B cell (primary cell): ENCODE measurements at regions not wholly inside any gene's neighbourhood (a gene's known extent, or its start where the extent isn't known, plus 50 kb on each side); places are given as distances from the start of the nearest gene placed in this dataset.

Experiments
- ATAC-seq: fragments of 200-7000 bp; cut with Tn5 transposase; one replicate; pipeline ENCODE4 v1.10.0; 2021; ENCODE audit warnings: low read depth, mild to moderate bottlenecking, moderate number of reproducible peaks, moderate library complexity
- CTCF ChIA-PET: fragments of 350-600 bp; sonication (Branson Sonifier 250); formaldehyde crosslinking; loops from one replicate; lab custom pipeline; 2021; ENCODE audit warnings: antibody characterized with exemption, inconsistent platforms; lab: Charles Lee
- POLR2A ChIA-PET: fragments of 350-600 bp; sonication (Branson Sonifier 250); formaldehyde crosslinking; loops from one replicate; lab custom pipeline; 2021; ENCODE audit warnings: antibody characterized with exemption; lab: Charles Lee
- DNase-seq: peaks from one replicate; pipeline ENCODE4 v3.0.0; 2013
- H2AFZ ChIP-seq: 2 replicates; pipeline ENCODE4 v1.6.1; 2012; ENCODE audit warnings: mild to moderate bottlenecking, low read depth, low read length; ENCODE audit not compliant: insufficient read depth, poor library complexity, severe bottlenecking
- H3K27ac ChIP-seq, 2 donors: 1 replicate in 1 of 2; 2 replicates in 1 of 2; pipeline ENCODE4 v1.5.1; 2012 to 2013; ENCODE audit warnings: low read length in 2 of 2, mild to moderate bottlenecking in 2 of 2, moderate library complexity in 1 of 2
- H3K27me3 ChIP-seq, 4 experiments: fragments of 200-600 bp in 1 of 4; sonication (generic) in 1 of 4; replicated peaks in 1 of 4; 1 replicate in 2 of 4; 2 replicates in 2 of 4; pipeline versions ENCODE4 v1.6.1 to v1.7.0; 2013 to 2016; ENCODE audit warnings: low read length in 3 of 4, mild to moderate bottlenecking in 2 of 4, mixed read lengths in 1 of 4, moderate library complexity in 1 of 4; ENCODE audit not compliant: insufficient read depth in 4 of 4, control insufficient read depth in 3 of 4; ENCODE audit errors: control extremely low read depth in 1 of 4
- H3K36me3 ChIP-seq, 2 experiments: replicated peaks in 1 of 2; 1 replicate in 1 of 2; 2 replicates in 1 of 2; pipeline versions ENCODE4 v1.6.1 to v1.7.1; 2013; ENCODE audit warnings: low read length in 1 of 2; ENCODE audit not compliant: insufficient read depth in 2 of 2, control insufficient read depth in 1 of 2; ENCODE audit errors: control extremely low read depth in 1 of 2, extremely low read depth in 1 of 2
- H3K4me1 ChIP-seq, 2 donors: fragments of 200-600 bp in 1 of 2; sonication (generic) in 1 of 2; 1 replicate in 1 of 2; 2 replicates in 1 of 2; pipeline versions ENCODE4 v1.5.1 to v1.6.1; 2013 to 2017; ENCODE audit warnings: low read length in 2 of 2; ENCODE audit not compliant: control insufficient read depth in 2 of 2, insufficient read depth in 2 of 2
- H3K4me2 ChIP-seq: replicated peaks from 2 replicates; pipeline ENCODE3; 2012; ENCODE audit warnings: mild to moderate bottlenecking, low read depth, low read length; ENCODE audit not compliant: poor library complexity, severe bottlenecking
- H3K4me3 ChIP-seq, 5 experiments: fragments of 200-600 bp in 1 of 5; sonication (generic) in 1 of 5; 1 replicate in 3 of 5; 2 replicates in 2 of 5; pipeline versions ENCODE4 v1.5.1 to v1.7.0; 2011 to 2016; ENCODE audit warnings: low read length in 4 of 5, mild to moderate bottlenecking in 4 of 5, low read depth in 2 of 5, control low read depth in 1 of 5, moderate library complexity in 1 of 5; ENCODE audit not compliant: insufficient read depth in 1 of 5; ENCODE audit errors: control extremely low read depth in 1 of 5, extremely low read depth in 1 of 5
- H3K79me2 ChIP-seq: fragments of 200-600 bp; sonication (generic); one replicate; pipeline ENCODE4 v1.6.0; 2016; ENCODE audit warnings: low read length; ENCODE audit not compliant: control insufficient read depth, insufficient read depth
- H3K9ac ChIP-seq: fragments of 200-600 bp; sonication (generic); 2 replicates; pipeline ENCODE4 v1.6.1; 2017; ENCODE audit warnings: mild to moderate bottlenecking, low read length, moderate library complexity
- H3K9me3 ChIP-seq, 3 donors: one replicate each; pipeline versions ENCODE4 v1.6.1 to v1.7.1; 2013; ENCODE audit warnings: low read length in 2 of 3; ENCODE audit not compliant: control insufficient read depth in 2 of 3, insufficient read depth in 1 of 3; ENCODE audit errors: control extremely low read depth in 1 of 3
- H4K20me1 ChIP-seq: 2 replicates; pipeline ENCODE4 v1.6.0; 2012; ENCODE audit warnings: mild to moderate bottlenecking, low read length; ENCODE audit not compliant: insufficient read depth, control insufficient read depth, poor library complexity, severe bottlenecking
- H3K27ac Mint-ChIP-seq: one replicate; pipeline ENCODE4 v1.8.0; 2021; ENCODE audit warnings: mixed read lengths
- H3K27me3 Mint-ChIP-seq: one replicate; pipeline ENCODE4 v1.8.0; 2021; ENCODE audit warnings: mixed read lengths
- H3K4me1 Mint-ChIP-seq: one replicate; pipeline ENCODE4 v1.8.0; 2021; ENCODE audit warnings: mixed read lengths
- H3K4me3 Mint-ChIP-seq: one replicate; pipeline ENCODE4 v1.8.0; 2021; ENCODE audit warnings: mixed read lengths
- H3K9me3 Mint-ChIP-seq: one replicate; pipeline ENCODE4 v1.8.0; 2022; ENCODE audit warnings: mixed read lengths; ENCODE audit not compliant: insufficient read depth
- EZH2 ChIP-seq: IDR thresholded peaks from 2 replicates; pipeline ENCODE4 v1.6.1; 2012; ENCODE audit warnings: borderline replicate concordance, low read depth, mild to moderate bottlenecking, moderate library complexity, low read length; ENCODE audit not compliant: insufficient read depth, poor library complexity, severe bottlenecking
- WGBS: methylation state at CpG from one replicate; pipeline ENCODE4 v1.1.5; 2013; ENCODE audit warnings: missing lambda C conversion rate; ENCODE audit not compliant: insufficient coverage; 5-methylcytosine and 5-hydroxymethylcytosine counted together
- intact Hi-C: fragments of 100-400 bp; cut with micrococcal nuclease; formaldehyde crosslinking; loops from one replicate; pipeline ENCODE4 v1.10.0; 2022
- TF ChIP-seq, protein P1 (sequence below): fragments of 200-600 bp; IDR thresholded peaks from one replicate; pipeline ENCODE4 v1.8.0; 2022; ENCODE audit warnings: antibody characterized with exemption, mild to moderate bottlenecking

DNA sequence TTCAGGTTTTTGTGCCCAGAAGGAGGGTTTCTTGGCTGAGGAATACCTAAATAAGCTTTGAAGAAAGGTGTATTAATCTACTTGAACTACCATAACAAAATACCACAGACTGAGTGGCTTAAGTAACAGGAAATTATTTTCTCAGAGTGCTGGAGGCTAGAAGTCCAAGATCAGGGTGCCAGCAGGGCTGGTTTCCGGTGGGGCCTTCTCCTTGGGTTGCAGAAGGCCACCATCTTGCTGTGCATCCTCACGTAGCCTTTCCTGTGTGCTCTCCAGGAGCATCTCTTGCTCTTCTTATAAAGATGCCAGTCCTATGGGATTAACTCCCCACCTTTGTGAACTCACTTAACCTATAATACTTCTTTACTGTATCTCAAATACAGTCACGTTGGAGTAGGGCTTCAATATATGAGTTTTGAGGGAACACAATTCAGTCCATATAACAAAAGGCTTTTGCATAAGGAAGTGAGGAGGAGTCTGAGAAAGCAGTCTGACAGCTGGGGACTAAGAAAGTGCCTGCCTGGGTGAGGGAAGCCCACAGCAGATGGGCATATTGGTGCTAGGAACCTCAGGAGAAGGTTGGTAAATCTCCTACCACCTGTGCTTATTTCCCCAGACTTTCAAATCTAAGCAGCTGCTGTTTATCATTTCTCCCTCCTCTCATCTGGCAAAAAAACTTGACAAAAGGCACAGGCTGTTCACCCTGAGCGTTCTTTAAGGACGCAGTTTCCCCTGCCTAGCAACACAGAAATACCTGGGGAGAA is 89.6 kb upstream of the CBLB start:
- no peaks in the 10 kb centered on the region for H3K9me3 ChIP-seq
- H3K27me3 ChIP-seq, result no peaks in the 10 kb centered on the region
- intact Hi-C loops, result no loop called here
- Mint-ChIP-seq H3K4me1 (no peaks in the 10 kb centered on the region), H3K27ac (no peak overlapping the region), H3K4me3 (no peak overlapping the region), H3K27me3 (no peaks in the 10 kb centered on the region), H3K9me3 (no peaks in the 10 kb centered on the region)
- no peaks in the 10 kb centered on the region for H3K36me3 ChIP-seq
- ChIA-PET POLR2A (no interaction called here), CTCF (no interaction called here)
- H2AFZ ChIP-seq, result no peak overlapping the region
- H3K4me1 ChIP-seq, result peaks cover 0 to 3% of the 10 kb centered on the region in 2 donors
- H3K27ac ChIP-seq, result no peak overlapping the region
- TF ChIP-seq, protein P1, sequence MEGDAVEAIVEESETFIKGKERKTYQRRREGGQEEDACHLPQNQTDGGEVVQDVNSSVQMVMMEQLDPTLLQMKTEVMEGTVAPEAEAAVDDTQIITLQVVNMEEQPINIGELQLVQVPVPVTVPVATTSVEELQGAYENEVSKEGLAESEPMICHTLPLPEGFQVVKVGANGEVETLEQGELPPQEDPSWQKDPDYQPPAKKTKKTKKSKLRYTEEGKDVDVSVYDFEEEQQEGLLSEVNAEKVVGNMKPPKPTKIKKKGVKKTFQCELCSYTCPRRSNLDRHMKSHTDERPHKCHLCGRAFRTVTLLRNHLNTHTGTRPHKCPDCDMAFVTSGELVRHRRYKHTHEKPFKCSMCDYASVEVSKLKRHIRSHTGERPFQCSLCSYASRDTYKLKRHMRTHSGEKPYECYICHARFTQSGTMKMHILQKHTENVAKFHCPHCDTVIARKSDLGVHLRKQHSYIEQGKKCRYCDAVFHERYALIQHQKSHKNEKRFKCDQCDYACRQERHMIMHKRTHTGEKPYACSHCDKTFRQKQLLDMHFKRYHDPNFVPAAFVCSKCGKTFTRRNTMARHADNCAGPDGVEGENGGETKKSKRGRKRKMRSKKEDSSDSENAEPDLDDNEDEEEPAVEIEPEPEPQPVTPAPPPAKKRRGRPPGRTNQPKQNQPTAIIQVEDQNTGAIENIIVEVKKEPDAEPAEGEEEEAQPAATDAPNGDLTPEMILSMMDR, result no peak
- TF ChIP-seq EZH2, result no peak
- H3K4me3 ChIP-seq, result no peak overlapping the region
- H4K20me1 ChIP-seq, result no peaks in the 10 kb centered on the region
- H3K4me2 ChIP-seq, result no peak overlapping the region
- DNase-seq (no peak), ATAC-seq (no peak)
- H3K9ac ChIP-seq, result no peak overlapping the region
- H3K79me2 ChIP-seq, result no peaks in the 10 kb centered on the region
- 95% methylated on average over 4 of the region's 5 CpGs for WGBS

DNA sequence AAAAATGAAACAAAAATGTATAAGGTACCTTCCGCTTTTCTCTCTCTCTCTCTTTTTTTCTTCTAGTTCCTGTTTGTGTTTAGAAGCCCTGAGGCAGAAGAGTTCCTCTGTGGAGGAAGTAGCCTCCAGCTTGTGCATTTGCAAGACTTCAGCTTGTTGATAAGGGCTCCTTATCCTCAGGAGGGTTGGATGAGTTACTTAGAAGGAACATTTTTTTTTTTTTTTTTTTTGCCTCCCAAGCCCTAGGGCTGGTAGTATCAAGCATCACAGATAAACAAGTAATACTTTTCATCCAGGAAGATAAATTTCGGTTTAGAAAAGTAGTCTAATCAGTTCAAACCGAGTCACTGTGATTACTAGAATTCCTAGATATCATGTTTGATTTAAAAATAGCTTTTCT is 91.0 kb upstream of the CBLB start:
- Histone ChIP-seq H3K4me2 (no peak overlapping the region), H4K20me1 (no peaks in the 10 kb centered on the region), H3K79me2 (no peaks in the 10 kb centered on the region), H3K4me1 (peaks cover 0 to 3% of the 10 kb centered on the region in 2 donors), H3K9ac (no peak overlapping the region), H3K36me3 (no peaks in the 10 kb centered on the region), H3K27ac (no peak overlapping the region), H3K27me3 (no peaks in the 10 kb centered on the region), H2AFZ (no peak overlapping the region), H3K9me3 (no peaks in the 10 kb centered on the region), H3K4me3 (no peak overlapping the region)
- Mint-ChIP-seq H3K27ac (no peak overlapping the region), H3K4me3 (no peak overlapping the region), H3K27me3 (no peaks in the 10 kb centered on the region), H3K4me1 (no peaks in the 10 kb centered on the region), H3K9me3 (no peaks in the 10 kb centered on the region)
- intact Hi-C loops, result no loop called here
- ATAC-seq (no peak), DNase-seq (peak; percentile 29)
- CTCF ChIA-PET, result no interaction called here
- WGBS, result no CpG with 5 or more reads among the region's 3 CpGs
- POLR2A ChIA-PET, result no interaction called here
- no peak for TF ChIP-seq EZH2
- TF ChIP-seq, protein P1, result no peak
